ENCODE measurements at regions not wholly inside any gene's neighbourhood (a gene's known extent, or its start where the extent isn't known, plus 50 kb on each side); places are given as distances from the start of the nearest gene placed in this dataset.
"Not testable (repeated sequence)": the region's sequence is repeated elsewhere in the genome, so short reads cannot be mapped to it uniquely, and the experiment has no call there.

DNA sequence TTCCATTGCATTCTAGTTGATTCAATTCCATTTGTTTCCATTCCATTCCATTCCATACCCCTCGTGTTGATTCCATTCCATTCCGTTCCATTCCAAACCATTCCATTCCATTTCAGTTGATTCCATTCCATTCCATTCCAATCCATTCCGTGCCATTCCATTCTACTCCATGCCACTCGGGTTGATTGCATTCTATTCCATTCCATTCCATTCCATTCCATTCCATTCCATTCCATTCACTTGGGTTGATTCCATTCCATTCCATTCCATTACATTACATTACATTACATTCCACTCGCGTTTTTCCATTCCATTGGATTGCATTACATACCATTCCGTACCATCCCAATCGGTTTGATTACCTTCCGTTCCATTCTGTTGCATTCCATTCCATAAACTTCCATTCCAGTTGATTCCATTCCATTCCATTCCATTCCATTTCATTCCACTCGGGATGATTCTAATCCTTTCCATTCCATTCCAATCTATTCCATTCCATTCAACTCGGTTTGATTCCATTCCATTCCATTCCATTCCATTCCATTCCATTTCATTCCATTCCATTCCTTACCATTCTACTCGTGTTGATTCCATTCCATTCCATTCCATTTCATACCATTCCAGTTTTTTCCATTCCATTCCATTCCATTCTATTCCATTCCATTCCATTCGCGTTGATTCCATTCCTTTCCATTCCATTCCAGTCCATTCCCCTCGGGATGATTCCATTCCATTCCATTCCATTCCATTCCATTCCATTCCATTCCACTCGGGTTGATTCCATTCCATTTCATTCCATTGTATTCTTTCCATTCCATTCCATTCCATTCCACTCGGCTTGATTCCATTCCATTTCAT lies 1140.4 kb downstream of the RPIA start:
- H3K4me1 Mint-ChIP-seq (ENCODE audit: low read depth): no peaks in the 10 kb centered on the region

GRCh38 chr2:89833116-89833779 lies 1141.8 kb downstream of the RPIA start:
- H3K4me3 Mint-ChIP-seq: no peak overlapping the region

More for the DNA sequence above, 1140.4 kb downstream of the RPIA start:
- Mint-ChIP-seq H3K27ac (no peak overlapping the region), H3K36me3 (ENCODE audit: low read depth) (peaks cover 33% of the 10 kb centered on the region), H3K27me3 (ENCODE audit: low read depth) (no peaks in the 10 kb centered on the region), H3K9me3 (peaks cover 15% of the 10 kb centered on the region), H3K4me3 (no peak overlapping the region)
- DNase-seq (ENCODE audit: low spot score): no peak

GRCh38 chr2:89833780-89834117 lies 1142.3 kb downstream of the RPIA start:
- DNase-seq (ENCODE audit: low spot score): no peak
- Mint-ChIP-seq H3K27ac (no peak overlapping the region), H3K4me1 (ENCODE audit: low read depth) (no peaks in the 10 kb centered on the region), H3K4me3 (no peak overlapping the region), H3K36me3 (ENCODE audit: low read depth) (peaks cover 38% of the 10 kb centered on the region), H3K9me3 (peaks cover 18% of the 10 kb centered on the region), H3K27me3 (ENCODE audit: low read depth) (no peaks in the 10 kb centered on the region)

More at GRCh38 chr2:89833116-89833779, 1141.8 kb downstream of the RPIA start:
- no peak overlapping the region for H3K27ac Mint-ChIP-seq
- DNase-seq (ENCODE audit: low spot score): no peak
- H3K9me3 Mint-ChIP-seq: peaks cover 18% of the 10 kb centered on the region
- peaks cover 34% of the 10 kb centered on the region for H3K36me3 Mint-ChIP-seq (ENCODE audit: low read depth)
- no peaks in the 10 kb centered on the region for H3K27me3 Mint-ChIP-seq (ENCODE audit: low read depth)
- no peaks in the 10 kb centered on the region for H3K4me1 Mint-ChIP-seq (ENCODE audit: low read depth)

- Mint-ChIP-seq H3K36me3 (ENCODE audit: low read depth) (peaks cover 35% of the 10 kb centered on the region), H3K4me1 (ENCODE audit: low read depth) (no peaks in the 10 kb centered on the region), H3K9me3 (peaks cover 18% of the 10 kb centered on the region)
Measured at GRCh38 chr2:89834306-89834705, 1142.8 kb downstream of the RPIA start.

GRCh38 chr2:89836326-89836725 lies 1144.9 kb downstream of the RPIA start:
- peaks cover 34% of the 10 kb centered on the region for H3K36me3 Mint-ChIP-seq (ENCODE audit: low read depth)
- not testable (repeated sequence) for H3K4me1 Mint-ChIP-seq (ENCODE audit: low read depth); H3K27ac Mint-ChIP-seq; H3K27me3 Mint-ChIP-seq (ENCODE audit: low read depth); DNase-seq (ENCODE audit: low spot score); H3K4me3 Mint-ChIP-seq
- peaks cover 23% of the 10 kb centered on the region for H3K9me3 Mint-ChIP-seq

More at GRCh38 chr2:89834306-89834705, 1142.8 kb downstream of the RPIA start:
- Mint-ChIP-seq H3K4me3 (no peak overlapping the region), H3K27ac (no peak overlapping the region), H3K27me3 (ENCODE audit: low read depth) (no peaks in the 10 kb centered on the region)
- DNase-seq (ENCODE audit: low spot score): no peak

DNA sequence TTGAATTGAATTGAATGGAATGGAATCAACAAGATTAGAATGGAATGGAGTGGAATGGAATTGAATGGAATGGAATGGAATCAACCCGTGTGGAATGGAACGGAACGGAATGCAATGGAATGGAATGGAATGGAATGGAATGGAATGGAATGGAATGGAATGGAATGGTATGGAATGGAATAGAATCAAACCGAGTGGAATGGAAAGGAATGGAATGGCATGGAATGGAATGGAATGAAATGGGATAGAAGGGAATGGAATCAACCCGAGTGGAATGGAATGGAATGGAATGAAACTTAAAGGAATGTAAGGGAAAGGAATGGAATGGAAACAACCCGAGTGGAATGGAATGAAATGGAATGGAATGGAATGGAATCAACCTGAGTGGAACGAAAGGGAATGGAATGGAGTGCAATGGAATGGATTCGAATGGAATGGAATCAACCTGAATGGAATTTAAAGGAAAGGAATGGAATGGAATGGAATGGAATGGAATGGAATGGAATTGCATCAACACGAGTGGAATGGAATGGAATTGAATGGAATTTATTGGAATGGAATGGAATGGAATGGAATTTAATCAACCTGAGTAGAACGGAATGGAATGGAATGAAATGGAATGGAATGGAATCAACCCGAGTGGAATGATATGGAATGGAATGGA lies 1146.6 kb downstream of the RPIA start:
- DNase-seq (ENCODE audit: low spot score): no peak
- no peaks in the 10 kb centered on the region for H3K4me1 Mint-ChIP-seq (ENCODE audit: low read depth)
- H3K4me3 Mint-ChIP-seq: no peak overlapping the region
- H3K27ac Mint-ChIP-seq: no peak overlapping the region
- H3K36me3 Mint-ChIP-seq (ENCODE audit: low read depth): peaks cover 31% of the 10 kb centered on the region
- no peaks in the 10 kb centered on the region for H3K27me3 Mint-ChIP-seq (ENCODE audit: low read depth)
- H3K9me3 Mint-ChIP-seq: peaks cover 33% of the 10 kb centered on the region

DNA sequence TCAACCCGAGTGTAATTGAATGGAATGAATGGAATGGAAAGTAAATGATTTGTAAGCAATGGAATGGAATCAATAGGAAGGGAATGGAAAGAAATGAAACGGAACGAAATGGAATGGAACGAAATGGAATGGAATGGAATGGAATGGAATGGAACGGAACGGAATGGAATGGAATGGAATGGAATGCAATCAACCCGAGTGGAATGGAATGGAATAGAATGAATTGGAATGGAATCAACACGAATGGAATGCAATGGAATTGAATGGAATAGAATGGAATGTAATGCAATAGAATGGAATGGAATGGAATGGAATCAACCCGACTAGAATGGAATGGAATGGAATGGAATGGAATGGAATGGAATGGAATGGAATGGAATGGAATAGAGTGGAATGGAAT lies 1148.7 kb downstream of the RPIA start:
- peaks cover 26% of the 10 kb centered on the region for H3K36me3 Mint-ChIP-seq (ENCODE audit: low read depth)
- H3K27ac Mint-ChIP-seq; H3K4me3 Mint-ChIP-seq; H3K4me1 Mint-ChIP-seq (ENCODE audit: low read depth); H3K27me3 Mint-ChIP-seq (ENCODE audit: low read depth); DNase-seq (ENCODE audit: low spot score): not testable (repeated sequence)
- peaks cover 38% of the 10 kb centered on the region for H3K9me3 Mint-ChIP-seq

DNA sequence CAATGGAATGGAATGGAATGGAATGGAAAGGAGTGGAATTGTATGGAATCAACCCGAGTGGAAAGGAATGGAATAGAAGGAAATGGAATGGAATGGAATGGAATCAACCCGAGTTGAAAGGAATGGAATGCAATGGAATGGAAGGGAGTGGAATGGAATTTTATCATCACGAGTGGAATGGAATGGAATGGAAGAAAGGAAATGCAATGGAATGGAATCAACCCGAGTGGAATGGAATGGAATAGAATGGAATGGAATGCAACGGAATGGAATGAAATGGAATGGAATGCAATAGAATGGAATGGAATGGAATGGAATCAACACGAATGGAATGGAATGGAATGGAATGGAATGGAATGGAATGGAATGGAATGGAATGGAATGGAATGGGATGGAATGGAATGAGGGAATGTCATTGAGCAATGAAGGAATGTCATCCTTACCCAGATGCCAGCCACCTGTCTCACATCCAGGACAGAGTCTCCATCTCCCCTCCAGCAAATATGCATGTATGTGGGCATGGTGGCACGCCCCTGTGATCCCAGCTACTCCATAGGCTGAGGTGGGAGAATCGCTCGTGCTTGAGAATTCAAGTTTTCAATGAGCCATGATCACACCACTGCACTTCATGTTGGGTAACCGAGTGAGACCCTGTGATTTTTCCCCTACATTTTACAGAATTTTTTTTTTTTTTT lies 1149.5 kb downstream of the RPIA start:
- Mint-ChIP-seq H3K36me3 (ENCODE audit: low read depth) (peaks cover 24% of the 10 kb centered on the region), H3K9me3 (peaks cover 31% of the 10 kb centered on the region)
- H3K27me3 Mint-ChIP-seq (ENCODE audit: low read depth); H3K4me3 Mint-ChIP-seq; H3K4me1 Mint-ChIP-seq (ENCODE audit: low read depth); H3K27ac Mint-ChIP-seq; DNase-seq (ENCODE audit: low spot score): not testable (repeated sequence)

- Mint-ChIP-seq H3K27ac (no peak overlapping the region), H3K9me3 (peaks cover 27% of the 10 kb centered on the region), H3K27me3 (ENCODE audit: low read depth) (no peaks in the 10 kb centered on the region), H3K36me3 (ENCODE audit: low read depth) (peaks cover 20% of the 10 kb centered on the region), H3K4me1 (ENCODE audit: low read depth) (no peaks in the 10 kb centered on the region), H3K4me3 (no peak overlapping the region)
- DNase-seq (ENCODE audit: low spot score): no peak
Measured at GRCh38 chr2:89841476-89841840, 1150.0 kb downstream of the RPIA start.

- Mint-ChIP-seq H3K4me1 (ENCODE audit: low read depth) (no peaks in the 10 kb centered on the region), H3K9me3 (peaks cover 20% of the 10 kb centered on the region), H3K4me3 (no peak overlapping the region), H3K36me3 (ENCODE audit: low read depth) (peaks cover 16% of the 10 kb centered on the region), H3K27ac (no peak overlapping the region), H3K27me3 (ENCODE audit: low read depth) (no peaks in the 10 kb centered on the region)
- DNase-seq (ENCODE audit: low spot score): no peak
Measured at GRCh38 chr2:89842180-89842908, 1150.9 kb downstream of the RPIA start.

DNA sequence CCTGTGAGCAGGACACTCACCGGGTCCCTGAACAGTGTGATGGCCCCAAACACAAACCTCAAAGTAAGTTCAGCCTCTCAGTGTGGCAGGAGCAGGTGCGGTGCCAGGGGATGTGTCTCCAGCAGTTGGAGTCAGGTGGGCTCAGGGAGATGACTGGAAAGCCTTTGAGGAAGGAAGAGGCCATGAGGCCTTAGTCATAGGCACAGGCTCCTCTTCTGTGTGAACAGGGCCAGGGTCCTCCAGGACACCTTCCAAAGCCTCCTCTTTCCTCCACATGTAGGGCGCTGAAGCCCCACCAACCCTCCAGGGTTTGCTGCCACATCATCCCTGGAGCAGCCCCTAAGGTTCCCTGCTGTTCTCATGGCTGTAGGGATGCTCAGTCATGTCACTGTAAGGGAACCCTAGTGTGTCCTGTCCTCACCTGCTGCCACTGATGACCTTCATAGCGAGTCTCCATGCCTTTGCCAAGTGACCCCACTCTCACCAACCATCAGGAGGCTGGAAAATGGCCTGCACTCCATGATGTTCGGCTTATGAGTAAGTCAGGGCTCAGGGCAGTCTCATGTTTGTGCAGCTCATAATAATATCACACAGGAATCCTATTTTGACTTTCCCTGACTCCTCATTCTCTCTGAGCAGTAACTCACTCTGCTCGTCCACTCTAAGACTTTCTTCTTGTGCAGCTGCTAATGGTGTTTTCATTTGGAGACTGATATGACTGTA lies 1152.9 kb downstream of the RPIA start:
- no peak for DNase-seq (ENCODE audit: low spot score)
- H3K27ac Mint-ChIP-seq: no peak overlapping the region
- H3K27me3 Mint-ChIP-seq (ENCODE audit: low read depth): no peaks in the 10 kb centered on the region
- H3K4me1 Mint-ChIP-seq (ENCODE audit: low read depth): no peaks in the 10 kb centered on the region
- peaks cover 7% of the 10 kb centered on the region for H3K36me3 Mint-ChIP-seq (ENCODE audit: low read depth)
- H3K4me3 Mint-ChIP-seq: no peak overlapping the region
- peaks cover 20% of the 10 kb centered on the region for H3K9me3 Mint-ChIP-seq

GRCh38 chr2:89845532-89845931 lies 1154.1 kb downstream of the RPIA start:
- Mint-ChIP-seq H3K4me1 (ENCODE audit: low read depth) (no peaks in the 10 kb centered on the region), H3K4me3 (no peak overlapping the region), H3K9me3 (peaks cover 20% of the 10 kb centered on the region), H3K36me3 (ENCODE audit: low read depth) (peaks cover 2% of the 10 kb centered on the region), H3K27ac (no peak overlapping the region), H3K27me3 (ENCODE audit: low read depth) (no peaks in the 10 kb centered on the region)
- no peak for DNase-seq (ENCODE audit: low spot score)

DNA sequence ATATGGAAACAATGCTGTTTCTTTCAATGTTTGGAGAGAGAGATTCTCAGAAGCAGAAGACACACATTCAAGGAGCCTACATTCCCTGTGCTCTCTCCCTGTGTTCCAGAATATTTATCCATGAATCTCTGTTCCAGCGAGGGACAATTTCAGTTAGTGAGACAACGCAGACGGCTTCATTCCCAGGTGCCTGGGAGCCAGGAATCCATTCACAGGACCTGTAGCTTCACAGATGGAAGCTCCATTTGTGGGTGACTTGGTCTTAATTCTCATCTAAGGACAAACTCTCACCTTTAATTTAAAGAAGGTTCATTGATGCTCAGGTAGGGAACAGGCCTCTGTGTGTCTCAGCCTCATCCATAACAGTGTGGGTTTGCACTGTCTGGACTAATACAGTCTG lies 1156.6 kb downstream of the RPIA start:
- Mint-ChIP-seq H3K4me1 (ENCODE audit: low read depth) (no peaks in the 10 kb centered on the region), H3K27me3 (ENCODE audit: low read depth) (no peaks in the 10 kb centered on the region), H3K9me3 (peaks cover 5% of the 10 kb centered on the region), H3K36me3 (ENCODE audit: low read depth) (no peaks in the 10 kb centered on the region), H3K27ac (no peak overlapping the region), H3K4me3 (no peak overlapping the region)
- DNase-seq (ENCODE audit: low spot score): no peak

Data from T-helper 2 cell treated with Interferon-gamma antibody and Interleukin-4, amounts not matched to agents 5 μg/mL and 100 μg/mL, for 36 hours (primary cell).